Neural crest cell (in vitro differentiated cells): ENCODE measurements at regions not wholly inside any gene's neighbourhood (a gene's known extent, or its start where the extent isn't known, plus 50 kb on each side); places are given as distances from the start of the nearest gene placed in this dataset.

Experiments used
- DNase-seq: peaks from one replicate; pipeline ENCODE4 v3.0.0; 2021; ENCODE audit warnings: low read depth, mixed read lengths, low spot score
- H3K27ac Mint-ChIP-seq: one replicate; pipeline ENCODE4 v1.8.0; 2021; ENCODE audit warnings: mild to moderate bottlenecking, mixed read lengths; ENCODE audit not compliant: unreplicated experiment
- H3K27me3 Mint-ChIP-seq: 2 replicates; pipeline ENCODE4 v1.8.0; 2021; ENCODE audit warnings: low read depth, mild to moderate bottlenecking, mixed read lengths
- H3K36me3 Mint-ChIP-seq: 2 replicates; pipeline ENCODE4 v1.8.0; 2021; ENCODE audit warnings: low read depth, mild to moderate bottlenecking, mixed read lengths
- H3K4me1 Mint-ChIP-seq: 2 replicates; pipeline ENCODE4 v1.8.0; 2021; ENCODE audit warnings: mixed read lengths
- H3K4me3 Mint-ChIP-seq: one replicate; pipeline ENCODE4 v1.8.0; 2021; ENCODE audit warnings: mild to moderate bottlenecking, mixed read lengths
- H3K9me3 Mint-ChIP-seq: 2 replicates; pipeline ENCODE4 v1.8.0; 2021; ENCODE audit warnings: mixed read lengths
- CTCF ChIP-seq: fragments of 200-600 bp; sonication (generic); conservative IDR thresholded peaks from 2 replicates; pipeline ENCODE4 v1.5.0; 2021; ENCODE audit warnings: antibody characterized with exemption, mild to moderate bottlenecking

- H3K36me3 Mint-ChIP-seq, result no peaks in the 10 kb centered on the region
These were observed 68.7 kb upstream of the FN1 start for GRCh38 chr2:215504547-215504946.

GRCh38 chr2:215503381-215503780 lies 67.5 kb upstream of the FN1 start:
- DNase-seq, result no peak
- Mint-ChIP-seq H3K27me3 (no peaks in the 10 kb centered on the region), H3K27ac (no peak overlapping the region), H3K9me3 (no peaks in the 10 kb centered on the region), H3K4me1 (peaks cover 7% of the 10 kb centered on the region), H3K36me3 (no peaks in the 10 kb centered on the region), H3K4me3 (no peak overlapping the region)
- TF ChIP-seq CTCF, result no peak

More at GRCh38 chr2:215504547-215504946, 68.7 kb upstream of the FN1 start:
- Mint-ChIP-seq H3K27ac (no peak overlapping the region), H3K4me1 (peaks cover 7% of the 10 kb centered on the region), H3K27me3 (no peaks in the 10 kb centered on the region), H3K4me3 (no peak overlapping the region), H3K9me3 (no peaks in the 10 kb centered on the region)
- no peak for TF ChIP-seq CTCF
- DNase-seq, result no peak

GRCh38 chr2:215500466-215500865 lies 64.6 kb upstream of the FN1 start:
- no peak overlapping the region for H3K27ac Mint-ChIP-seq
- no peak for DNase-seq
- no peak for TF ChIP-seq CTCF
- H3K36me3 Mint-ChIP-seq, result no peaks in the 10 kb centered on the region
- no peaks in the 10 kb centered on the region for H3K4me1 Mint-ChIP-seq
- no peaks in the 10 kb centered on the region for H3K9me3 Mint-ChIP-seq
- no peaks in the 10 kb centered on the region for H3K27me3 Mint-ChIP-seq
- no peak overlapping the region for H3K4me3 Mint-ChIP-seq

- no peaks in the 10 kb centered on the region for H3K9me3 Mint-ChIP-seq
- no peaks in the 10 kb centered on the region for H3K4me1 Mint-ChIP-seq
- no peaks in the 10 kb centered on the region for H3K27me3 Mint-ChIP-seq
- H3K36me3 Mint-ChIP-seq, result no peaks in the 10 kb centered on the region
- H3K27ac Mint-ChIP-seq, result no peak overlapping the region
- no peak overlapping the region for H3K4me3 Mint-ChIP-seq
- no peak for DNase-seq
- TF ChIP-seq CTCF, result no peak
These were observed 63.5 kb upstream of the FN1 start for GRCh38 chr2:215499331-215499730.

GRCh38 chr2:215498431-215498830 lies 62.6 kb upstream of the FN1 start:
- Mint-ChIP-seq H3K27ac (no peak overlapping the region), H3K36me3 (no peaks in the 10 kb centered on the region), H3K4me3 (no peak overlapping the region), H3K4me1 (no peaks in the 10 kb centered on the region), H3K9me3 (no peaks in the 10 kb centered on the region), H3K27me3 (no peaks in the 10 kb centered on the region)
- no peak for DNase-seq
- no peak for TF ChIP-seq CTCF

- Mint-ChIP-seq H3K36me3 (no peaks in the 10 kb centered on the region), H3K4me3 (no peak overlapping the region), H3K27ac (no peak overlapping the region), H3K9me3 (peaks cover 5% of the 10 kb centered on the region), H3K4me1 (no peaks in the 10 kb centered on the region), H3K27me3 (no peaks in the 10 kb centered on the region)
- TF ChIP-seq CTCF, result no peak
- DNase-seq, result no peak
These were observed 57.5 kb upstream of the FN1 start for GRCh38 chr2:215493376-215493775.
